ENCODE measurements at regions not wholly inside any gene's neighbourhood (a gene's known extent, or its start where the extent isn't known, plus 50 kb on each side); places are given as distances from the start of the nearest gene placed in this dataset.

DNA sequence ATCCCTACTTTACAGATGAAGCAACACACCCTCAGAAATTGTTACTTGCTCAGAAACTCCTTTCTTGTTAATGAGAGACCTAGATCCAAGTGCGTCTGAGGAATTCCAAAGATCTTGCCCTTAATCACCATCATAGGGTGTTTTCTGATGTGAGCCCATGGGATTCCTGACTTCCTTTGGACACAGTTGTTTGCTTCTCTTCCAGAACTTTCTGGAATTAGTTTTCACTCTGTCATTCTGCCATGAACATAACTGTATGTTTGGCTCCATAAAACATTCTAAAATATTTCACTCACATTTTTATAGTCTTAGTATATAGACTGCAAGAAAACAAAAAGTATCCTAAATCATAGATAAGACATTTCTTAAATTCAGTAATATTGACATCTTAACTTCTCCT lies 593.9 kb upstream of the SOX11 start:
- DNase-seq (ENCODE audit: low spot score) = no peak
- TF ChIP-seq, protein P1, sequence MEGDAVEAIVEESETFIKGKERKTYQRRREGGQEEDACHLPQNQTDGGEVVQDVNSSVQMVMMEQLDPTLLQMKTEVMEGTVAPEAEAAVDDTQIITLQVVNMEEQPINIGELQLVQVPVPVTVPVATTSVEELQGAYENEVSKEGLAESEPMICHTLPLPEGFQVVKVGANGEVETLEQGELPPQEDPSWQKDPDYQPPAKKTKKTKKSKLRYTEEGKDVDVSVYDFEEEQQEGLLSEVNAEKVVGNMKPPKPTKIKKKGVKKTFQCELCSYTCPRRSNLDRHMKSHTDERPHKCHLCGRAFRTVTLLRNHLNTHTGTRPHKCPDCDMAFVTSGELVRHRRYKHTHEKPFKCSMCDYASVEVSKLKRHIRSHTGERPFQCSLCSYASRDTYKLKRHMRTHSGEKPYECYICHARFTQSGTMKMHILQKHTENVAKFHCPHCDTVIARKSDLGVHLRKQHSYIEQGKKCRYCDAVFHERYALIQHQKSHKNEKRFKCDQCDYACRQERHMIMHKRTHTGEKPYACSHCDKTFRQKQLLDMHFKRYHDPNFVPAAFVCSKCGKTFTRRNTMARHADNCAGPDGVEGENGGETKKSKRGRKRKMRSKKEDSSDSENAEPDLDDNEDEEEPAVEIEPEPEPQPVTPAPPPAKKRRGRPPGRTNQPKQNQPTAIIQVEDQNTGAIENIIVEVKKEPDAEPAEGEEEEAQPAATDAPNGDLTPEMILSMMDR (IDR thresholded peaks at IDR 0.05; ENCODE audit: extremely low read depth, missing control alignments) = no peak

DNA sequence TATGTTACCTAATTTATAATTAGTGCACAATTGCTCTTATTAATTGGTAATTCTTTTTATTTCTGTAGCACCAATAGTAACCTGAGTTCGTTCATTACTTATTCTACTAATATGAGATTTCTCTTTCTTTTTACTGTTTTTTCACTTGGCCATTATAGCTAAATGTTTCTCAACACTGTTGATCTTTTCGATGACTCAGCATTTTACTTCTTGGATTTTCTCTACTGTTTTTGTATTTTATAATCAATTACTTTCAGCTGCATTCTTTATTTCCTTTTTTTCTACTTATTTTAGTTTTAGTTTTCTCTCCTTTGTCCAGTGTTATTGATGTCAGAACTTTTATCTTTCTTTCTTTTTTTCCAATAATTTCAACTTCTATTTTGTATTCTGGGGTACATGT lies 589.4 kb upstream of the SOX11 start:
- TF ChIP-seq, protein P1 (IDR thresholded peaks at IDR 0.05; ENCODE audit: extremely low read depth, missing control alignments) = no peak
- DNase-seq (ENCODE audit: low spot score) = no peak

DNA sequence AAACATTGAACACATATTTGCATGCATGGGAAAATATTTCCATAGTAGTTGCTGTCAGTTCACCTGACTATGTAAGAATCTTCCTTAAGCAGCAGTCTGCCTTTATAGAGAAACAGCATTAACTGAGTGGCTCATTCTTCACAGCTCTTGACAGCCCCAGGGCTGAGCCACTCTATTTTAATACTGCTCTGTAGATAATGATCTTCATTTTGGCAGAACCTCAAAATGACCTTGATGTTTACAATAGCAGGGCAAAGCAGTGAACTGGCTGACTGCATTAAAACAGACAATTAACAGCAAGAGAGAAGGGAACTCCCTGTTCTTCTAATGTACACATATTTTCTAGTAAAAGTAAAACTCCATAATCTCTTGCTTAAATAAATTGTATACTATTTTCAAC lies 580.6 kb upstream of the SOX11 start:
- TF ChIP-seq, protein P1 (IDR thresholded peaks at IDR 0.05; ENCODE audit: extremely low read depth, missing control alignments) = no peak
- DNase-seq (ENCODE audit: low spot score) = no peak

DNA sequence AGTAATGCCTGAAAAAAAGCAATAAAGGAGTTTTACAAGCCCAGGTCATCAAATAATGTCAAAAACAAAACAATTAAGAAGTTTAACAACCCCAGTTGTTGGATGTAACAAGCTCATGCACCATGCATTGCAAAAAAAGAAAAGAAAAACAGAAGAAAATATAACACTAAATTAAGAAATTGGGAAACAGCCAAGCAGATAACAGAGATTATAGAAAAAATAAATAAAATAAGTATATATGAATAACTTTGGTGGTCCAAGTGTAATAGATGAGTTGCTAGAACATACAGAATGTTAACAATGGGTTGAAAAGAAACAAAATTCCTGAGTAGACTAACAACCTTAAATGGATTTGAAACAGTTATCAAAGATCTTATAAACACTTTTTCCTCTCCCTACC lies 573.1 kb upstream of the SOX11 start:
- TF ChIP-seq, protein P1 (IDR thresholded peaks at IDR 0.05; ENCODE audit: extremely low read depth, missing control alignments) = no peak

DNA sequence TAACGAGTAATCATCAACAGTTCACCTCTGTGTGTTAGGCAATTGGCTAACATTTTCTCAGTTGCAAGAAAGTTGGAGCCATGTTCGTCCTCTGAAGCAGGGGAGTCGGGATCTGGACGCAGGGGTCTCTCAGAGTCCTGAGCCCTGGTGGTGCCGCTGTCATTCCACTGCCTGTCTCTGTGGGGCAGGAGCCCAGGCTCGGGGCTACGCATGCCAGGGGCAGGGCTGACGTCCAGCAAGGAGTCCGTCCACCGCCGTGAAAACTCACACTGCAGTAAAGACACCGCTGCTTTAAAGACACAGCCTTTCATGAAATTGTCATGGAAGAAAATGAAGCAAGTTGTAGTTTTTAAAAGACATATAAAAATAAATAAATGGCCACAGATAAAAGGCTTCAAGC lies 571.1 kb upstream of the SOX11 start:
- TF ChIP-seq, protein P1 (IDR thresholded peaks at IDR 0.05; ENCODE audit: extremely low read depth, missing control alignments) = no peak

More for the DNA sequence above, 573.1 kb upstream of the SOX11 start:
- no peak for DNase-seq (ENCODE audit: low spot score)

DNA sequence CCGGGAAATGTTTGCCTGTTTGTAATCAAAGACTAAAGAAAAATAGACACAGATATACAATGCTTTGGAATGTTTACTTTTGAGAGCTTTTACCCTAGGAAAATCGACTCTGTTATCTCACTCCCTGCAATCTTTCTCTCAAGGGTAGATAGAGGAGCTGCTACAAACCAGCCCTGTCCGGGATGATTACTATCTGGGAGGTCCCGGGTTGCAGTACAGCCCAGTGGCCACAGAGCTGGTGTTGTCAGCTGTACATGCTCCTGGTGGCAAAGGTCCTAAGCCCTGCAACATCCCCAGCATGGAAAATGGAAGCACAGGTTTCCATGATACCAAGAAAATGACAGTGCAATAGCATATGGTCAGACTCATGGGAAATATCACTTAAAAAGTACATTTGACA lies 570.5 kb upstream of the SOX11 start:
- TF ChIP-seq, protein P1 (IDR thresholded peaks at IDR 0.05; ENCODE audit: extremely low read depth, missing control alignments) = no peak
- no peak for DNase-seq (ENCODE audit: low spot score)

More for the DNA sequence above, 571.1 kb upstream of the SOX11 start:
- DNase-seq (ENCODE audit: low spot score) = no peak

DNA sequence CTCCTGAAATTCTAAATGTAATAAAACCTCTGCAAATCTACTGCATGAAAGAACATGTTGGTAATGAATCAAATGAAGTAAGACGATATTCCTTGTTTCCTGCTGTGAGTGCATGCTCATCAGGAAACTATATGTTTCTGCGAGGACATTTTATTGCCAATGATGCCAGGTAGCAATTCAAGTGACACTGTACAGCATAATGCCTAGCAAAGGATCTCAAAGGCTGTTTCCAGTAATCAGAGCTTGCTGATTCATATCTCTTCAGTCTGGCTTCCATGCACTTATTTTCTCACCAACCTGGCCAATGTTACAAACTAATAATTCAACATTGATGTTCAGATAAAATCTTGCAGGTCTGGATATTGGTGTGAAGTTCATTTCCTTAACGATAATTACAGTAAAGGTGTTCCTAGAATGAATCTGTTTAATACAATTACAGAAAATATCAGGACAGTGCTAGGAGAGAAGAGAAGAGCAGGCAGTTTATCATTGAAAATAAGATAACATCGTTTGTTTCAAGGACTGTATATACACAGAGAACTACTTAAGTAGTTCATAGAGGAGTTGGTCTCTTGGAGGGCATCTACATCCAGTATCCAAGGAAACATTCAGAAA lies 568.5 kb upstream of the SOX11 start:
- TF ChIP-seq, protein P1 (IDR thresholded peaks at IDR 0.05; ENCODE audit: extremely low read depth, missing control alignments) = no peak
- DNase-seq (ENCODE audit: low spot score) = no peak

Data from GM20000 (cell line).